GM18873 (cell line): ENCODE measurements at regions not wholly inside any gene's neighbourhood (a gene's known extent, or its start where the extent isn't known, plus 50 kb on each side); places are given as distances from the start of the nearest gene placed in this dataset.
"Not testable (repeated sequence)": the region's sequence is repeated elsewhere in the genome, so short reads cannot be mapped to it uniquely, and the experiment has no call there.

Source experiments
- ATAC-seq: cut with Tn5 transposase; IDR thresholded peaks from one replicate; pipeline ENCODE4 v1.9.1; 2021; ENCODE audit warnings: mild to moderate bottlenecking, moderate library complexity, moderate number of reproducible peaks; ENCODE audit not compliant: unreplicated experiment, low FRiP score

- no peak for ATAC-seq
Measured at GRCh38 chr16:61215605-61216004, 820.6 kb downstream of the CDH8 start.

- no peak for ATAC-seq
Measured at GRCh38 chr16:61214780-61215179, 821.5 kb downstream of the CDH8 start.

- ATAC-seq, result no peak
Measured at GRCh38 chr16:61210076-61210475, 826.2 kb downstream of the CDH8 start.

- no peak for ATAC-seq
Measured at GRCh38 chr16:61195006-61195405, 841.2 kb downstream of the CDH8 start.

- ATAC-seq, result no peak
Measured at GRCh38 chr16:61194573-61194972, 841.7 kb downstream of the CDH8 start.

GRCh38 chr16:61182391-61182790, 853.8 kb downstream of the CDH8 start:
- no peak for ATAC-seq

GRCh38 chr16:61181982-61182381, 854.3 kb downstream of the CDH8 start:
- ATAC-seq, result no peak

- no peak for ATAC-seq
Measured at GRCh38 chr16:61179561-61179960, 856.7 kb downstream of the CDH8 start.

- ATAC-seq, result no peak
Measured at GRCh38 chr16:61165797-61166196, 870.4 kb downstream of the CDH8 start.

GRCh38 chr16:61150351-61150750, 885.9 kb downstream of the CDH8 start:
- ATAC-seq, result no peak

- ATAC-seq, result no peak
Measured at GRCh38 chr16:61149709-61150108, 886.5 kb downstream of the CDH8 start.

GRCh38 chr16:61148930-61149329, 887.3 kb downstream of the CDH8 start:
- no peak for ATAC-seq

GRCh38 chr16:61146429-61146828, 889.8 kb downstream of the CDH8 start:
- no peak for ATAC-seq

GRCh38 chr16:61131447-61131846, 904.8 kb downstream of the CDH8 start:
- no peak for ATAC-seq

GRCh38 chr16:61128545-61129323, 907.5 kb downstream of the CDH8 start:
- ATAC-seq, result no peak

- ATAC-seq, result no peak
Measured at GRCh38 chr16:61105544-61105943, 930.7 kb downstream of the CDH8 start.

- ATAC-seq, result no peak
Measured at GRCh38 chr16:61098505-61098904, 937.7 kb downstream of the CDH8 start.

GRCh38 chr16:61091300-61091699, 944.9 kb downstream of the CDH8 start:
- ATAC-seq, result not testable (repeated sequence)

- no peak for ATAC-seq
Measured at GRCh38 chr16:61083711-61084110, 952.5 kb downstream of the CDH8 start.

GRCh38 chr16:61074324-61074723, 961.9 kb downstream of the CDH8 start:
- ATAC-seq, result no peak

GRCh38 chr16:61057635-61058034, 978.6 kb downstream of the CDH8 start:
- ATAC-seq, result no peak

GRCh38 chr16:61050547-61050946, 985.7 kb downstream of the CDH8 start:
- ATAC-seq, result no peak

- no peak for ATAC-seq
Measured at GRCh38 chr16:61045931-61046330, 990.3 kb downstream of the CDH8 start.
